ENCODE measurements at regions not wholly inside any gene's neighbourhood (a gene's known extent, or its start where the extent isn't known, plus 50 kb on each side); places are given as distances from the start of the nearest gene placed in this dataset.
"Not testable (repeated sequence)": the region's sequence is repeated elsewhere in the genome, so short reads cannot be mapped to it uniquely, and the experiment has no call there.

- not testable (repeated sequence) for H3K9me3 Mint-ChIP-seq; H3K27ac Mint-ChIP-seq; H3K27me3 Mint-ChIP-seq; DNase-seq (ENCODE audit: low spot score); ATAC-seq; H3K4me1 Mint-ChIP-seq (ENCODE audit: low read depth in 2 of 2); H3K4me3 Mint-ChIP-seq; H3K36me3 Mint-ChIP-seq
Measured at GRCh38 chr10:57645108-57645507, 622.6 kb downstream of the IPMK start.

GRCh38 chr10:57638411-57638810 lies 629.3 kb downstream of the IPMK start:
- Mint-ChIP-seq H3K27ac (no peak overlapping the region), H3K4me3 (no peak overlapping the region), H3K9me3 (peaks cover 7% of the 10 kb centered on the region), H3K27me3 (no peaks in the 10 kb centered on the region), H3K36me3 (no peaks in the 10 kb centered on the region), H3K4me1 (ENCODE audit: low read depth in 2 of 2) (no peaks in the 10 kb centered on the region)
- ATAC-seq (no peak), DNase-seq (ENCODE audit: low spot score) (no peak)

GRCh38 chr10:57628592-57629284 lies 639.0 kb downstream of the IPMK start:
- ATAC-seq, result no peak
- Mint-ChIP-seq H3K4me1 (ENCODE audit: low read depth in 2 of 2) (no peaks in the 10 kb centered on the region), H3K4me3 (no peak overlapping the region), H3K36me3 (no peaks in the 10 kb centered on the region), H3K27ac (no peak overlapping the region), H3K27me3 (no peaks in the 10 kb centered on the region), H3K9me3 (peaks cover 13% of the 10 kb centered on the region)
- no peak for DNase-seq (ENCODE audit: low spot score)

GRCh38 chr10:57627642-57628178 lies 640.0 kb downstream of the IPMK start:
- Mint-ChIP-seq H3K27me3 (no peaks in the 10 kb centered on the region), H3K9me3 (peaks cover 8% of the 10 kb centered on the region), H3K27ac (no peak overlapping the region), H3K4me3 (no peak overlapping the region), H3K36me3 (no peaks in the 10 kb centered on the region), H3K4me1 (ENCODE audit: low read depth in 2 of 2) (no peaks in the 10 kb centered on the region)
- no peak for ATAC-seq
- DNase-seq (ENCODE audit: low spot score), result no peak

- Mint-ChIP-seq H3K4me3 (no peak overlapping the region), H3K36me3 (no peaks in the 10 kb centered on the region), H3K9me3 (peaks cover 4% of the 10 kb centered on the region), H3K27me3 (no peaks in the 10 kb centered on the region), H3K4me1 (ENCODE audit: low read depth in 2 of 2) (no peaks in the 10 kb centered on the region), H3K27ac (no peak overlapping the region)
- ATAC-seq (no peak), DNase-seq (ENCODE audit: low spot score) (no peak)
Measured at GRCh38 chr10:57624856-57625592, 642.7 kb downstream of the IPMK start.

- H3K27me3 Mint-ChIP-seq, result no peaks in the 10 kb centered on the region
- H3K27ac Mint-ChIP-seq, result no peak overlapping the region
- ATAC-seq (no peak), DNase-seq (ENCODE audit: low spot score) (no peak)
- no peaks in the 10 kb centered on the region for H3K4me1 Mint-ChIP-seq (ENCODE audit: low read depth in 2 of 2)
- H3K9me3 Mint-ChIP-seq, result peaks cover 4% of the 10 kb centered on the region
- H3K4me3 Mint-ChIP-seq, result no peak overlapping the region
- H3K36me3 Mint-ChIP-seq, result no peaks in the 10 kb centered on the region
Measured at GRCh38 chr10:57624066-57624465, 643.6 kb downstream of the IPMK start.

GRCh38 chr10:57621466-57621865 lies 646.2 kb downstream of the IPMK start:
- no peak overlapping the region for H3K4me3 Mint-ChIP-seq
- no peaks in the 10 kb centered on the region for H3K4me1 Mint-ChIP-seq (ENCODE audit: low read depth in 2 of 2)
- ATAC-seq (no peak), DNase-seq (ENCODE audit: low spot score) (no peak)
- no peaks in the 10 kb centered on the region for H3K36me3 Mint-ChIP-seq
- no peak overlapping the region for H3K27ac Mint-ChIP-seq
- H3K9me3 Mint-ChIP-seq, result peaks cover 3% of the 10 kb centered on the region
- no peaks in the 10 kb centered on the region for H3K27me3 Mint-ChIP-seq

GRCh38 chr10:57605948-57606485 lies 661.7 kb downstream of the IPMK start:
- Mint-ChIP-seq H3K36me3 (no peaks in the 10 kb centered on the region), H3K27ac (no peak overlapping the region), H3K27me3 (no peaks in the 10 kb centered on the region), H3K4me1 (ENCODE audit: low read depth in 2 of 2) (no peaks in the 10 kb centered on the region), H3K4me3 (no peak overlapping the region), H3K9me3 (peaks cover 3% of the 10 kb centered on the region)
- no peak for DNase-seq (ENCODE audit: low spot score)
- ATAC-seq, result no peak

- Mint-ChIP-seq H3K27me3 (no peaks in the 10 kb centered on the region), H3K36me3 (no peaks in the 10 kb centered on the region), H3K9me3 (peaks cover 6% of the 10 kb centered on the region), H3K4me3 (no peak overlapping the region), H3K27ac (no peak overlapping the region), H3K4me1 (ENCODE audit: low read depth in 2 of 2) (no peaks in the 10 kb centered on the region)
- DNase-seq (ENCODE audit: low spot score), result no peak
- no peak for ATAC-seq
Measured at GRCh38 chr10:57599440-57599839, 668.3 kb downstream of the IPMK start.

GRCh38 chr10:57593983-57594573 lies 673.6 kb downstream of the IPMK start:
- ATAC-seq (no peak), DNase-seq (ENCODE audit: low spot score) (no peak)
- no peaks in the 10 kb centered on the region for H3K4me1 Mint-ChIP-seq (ENCODE audit: low read depth in 2 of 2)
- no peaks in the 10 kb centered on the region for H3K36me3 Mint-ChIP-seq
- H3K9me3 Mint-ChIP-seq, result peaks cover 4% of the 10 kb centered on the region
- H3K27me3 Mint-ChIP-seq, result no peaks in the 10 kb centered on the region
- no peak overlapping the region for H3K4me3 Mint-ChIP-seq
- no peak overlapping the region for H3K27ac Mint-ChIP-seq

- H3K4me1 Mint-ChIP-seq (ENCODE audit: low read depth in 2 of 2), result no peaks in the 10 kb centered on the region
- ATAC-seq, result no peak
- H3K4me3 Mint-ChIP-seq, result no peak overlapping the region
- H3K36me3 Mint-ChIP-seq, result no peaks in the 10 kb centered on the region
- H3K27me3 Mint-ChIP-seq, result no peaks in the 10 kb centered on the region
- no peak for DNase-seq (ENCODE audit: low spot score)
- H3K9me3 Mint-ChIP-seq, result peaks cover 6% of the 10 kb centered on the region
- H3K27ac Mint-ChIP-seq, result no peak overlapping the region
Measured at GRCh38 chr10:57579926-57580325, 687.8 kb downstream of the IPMK start.

GRCh38 chr10:57562211-57562610 lies 705.5 kb downstream of the IPMK start:
- no peak overlapping the region for H3K27ac Mint-ChIP-seq
- no peaks in the 10 kb centered on the region for H3K27me3 Mint-ChIP-seq
- no peak overlapping the region for H3K4me3 Mint-ChIP-seq
- H3K36me3 Mint-ChIP-seq, result no peaks in the 10 kb centered on the region
- ATAC-seq (no peak), DNase-seq (ENCODE audit: low spot score) (no peak)
- H3K4me1 Mint-ChIP-seq (ENCODE audit: low read depth in 2 of 2), result no peaks in the 10 kb centered on the region
- H3K9me3 Mint-ChIP-seq, result peaks cover 8% of the 10 kb centered on the region

- ATAC-seq; H3K36me3 Mint-ChIP-seq; DNase-seq (ENCODE audit: low spot score); H3K4me1 Mint-ChIP-seq (ENCODE audit: low read depth in 2 of 2); H3K27me3 Mint-ChIP-seq; H3K4me3 Mint-ChIP-seq; H3K27ac Mint-ChIP-seq: not testable (repeated sequence)
- H3K9me3 Mint-ChIP-seq, result peaks cover 12% of the 10 kb centered on the region
Measured at GRCh38 chr10:57551774-57552173, 715.9 kb downstream of the IPMK start.

GRCh38 chr10:57535306-57535705 lies 732.4 kb downstream of the IPMK start:
- no peak for DNase-seq (ENCODE audit: low spot score)
- H3K4me1 Mint-ChIP-seq (ENCODE audit: low read depth in 2 of 2), result no peaks in the 10 kb centered on the region
- H3K4me3 Mint-ChIP-seq, result no peak overlapping the region
- H3K27ac Mint-ChIP-seq, result no peak overlapping the region
- no peak for ATAC-seq
- H3K9me3 Mint-ChIP-seq, result peaks cover 1% of the 10 kb centered on the region
- H3K27me3 Mint-ChIP-seq, result no peaks in the 10 kb centered on the region
- H3K36me3 Mint-ChIP-seq, result peaks cover 2% of the 10 kb centered on the region
